HK-2 (cell line): ENCODE measurements at regions not wholly inside any gene's neighbourhood (a gene's known extent, or its start where the extent isn't known, plus 50 kb on each side); places are given as distances from the start of the nearest gene placed in this dataset.

Experiments
- DNase-seq: peaks from one replicate; pipeline ENCODE4 v3.0.0-alpha.2; 2018; ENCODE audit not compliant: unreplicated experiment

DNA sequence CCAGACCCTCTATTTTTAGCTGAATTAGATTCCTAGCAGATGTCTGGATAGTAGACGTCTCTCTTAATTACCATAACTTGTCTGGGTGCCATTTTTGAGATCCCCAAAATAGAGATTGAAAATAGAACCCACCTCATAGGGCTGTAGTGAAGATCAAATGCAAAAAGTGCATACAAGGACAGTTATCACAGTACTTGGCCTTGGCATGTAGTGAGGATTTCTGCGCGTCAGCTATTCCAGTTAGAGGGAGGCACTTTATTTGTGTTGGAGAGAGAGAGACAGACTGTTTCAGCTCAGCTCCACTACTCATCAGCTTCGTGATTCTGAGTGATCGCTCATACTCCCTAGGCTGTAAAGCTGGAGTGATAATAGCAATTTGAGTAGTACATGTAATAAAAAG is 59.6 kb upstream of the CDH13 start:
- no peak for DNase-seq

DNA sequence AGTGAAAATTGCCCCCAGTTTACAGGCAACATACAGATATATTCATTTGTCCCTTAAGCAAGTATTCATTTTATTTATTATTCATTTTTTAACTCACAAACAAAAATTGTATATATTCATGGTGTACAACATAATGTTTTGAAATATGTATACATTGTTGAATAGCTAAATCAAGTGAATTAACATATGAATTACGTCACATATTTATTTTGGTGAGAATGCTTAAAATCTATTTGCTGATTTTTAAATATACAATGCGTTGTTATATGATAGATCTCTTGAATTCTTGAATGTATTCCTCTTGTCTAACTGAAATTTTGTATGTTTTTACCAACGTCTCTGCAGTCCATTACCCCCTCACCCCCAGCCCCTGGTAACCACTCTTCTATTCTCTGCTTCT is 63.4 kb upstream of the CDH13 start:
- DNase-seq: no peak

DNA sequence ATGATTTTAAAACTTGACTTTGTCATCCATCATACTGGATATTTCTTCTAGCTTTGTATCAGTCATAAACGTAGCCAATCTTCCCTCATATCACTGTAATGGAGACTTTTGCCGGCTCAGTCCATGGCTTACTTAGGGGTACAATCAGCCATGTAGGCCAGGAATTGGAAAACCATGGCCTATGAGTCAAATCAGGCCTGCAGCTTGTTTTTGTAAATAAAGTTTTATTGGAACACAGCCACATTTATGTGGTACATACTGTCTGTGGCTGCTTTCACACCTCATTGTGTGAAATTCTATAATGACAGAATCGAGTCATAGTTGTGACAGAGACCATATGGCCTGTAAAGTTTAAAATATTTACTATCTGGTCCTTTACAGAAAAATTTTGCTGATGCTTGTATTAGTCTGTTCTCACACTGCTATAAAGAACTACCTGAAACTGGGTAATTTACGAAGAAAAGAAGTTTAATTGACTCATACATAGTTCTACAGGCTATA is 64.5 kb upstream of the CDH13 start:
- no peak for DNase-seq

DNA sequence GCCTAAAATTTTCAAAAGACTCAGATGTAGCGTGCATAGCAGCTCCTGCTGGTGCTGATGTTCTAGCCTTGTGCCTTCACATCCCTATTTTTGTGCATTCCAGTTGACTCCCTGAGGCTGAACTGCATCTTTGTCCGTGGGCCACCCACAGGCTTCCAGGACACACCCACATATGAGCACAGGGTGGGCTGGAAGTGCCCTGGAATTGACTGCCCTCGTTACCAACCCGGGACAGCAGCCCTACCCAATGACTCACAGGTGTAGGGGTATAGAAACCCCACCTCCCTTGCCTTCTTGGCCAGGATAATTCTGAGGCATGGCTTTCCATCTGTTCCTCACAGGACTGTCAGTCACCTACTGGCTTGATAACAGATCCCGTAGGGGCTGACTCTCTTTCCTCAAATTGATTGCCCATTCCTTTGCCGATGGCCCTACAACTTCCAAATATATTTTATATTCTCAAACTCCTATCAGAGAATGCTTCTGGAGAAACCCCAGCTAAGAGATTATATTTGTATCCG is 65.9 kb upstream of the CDH13 start:
- DNase-seq: no peak

DNA sequence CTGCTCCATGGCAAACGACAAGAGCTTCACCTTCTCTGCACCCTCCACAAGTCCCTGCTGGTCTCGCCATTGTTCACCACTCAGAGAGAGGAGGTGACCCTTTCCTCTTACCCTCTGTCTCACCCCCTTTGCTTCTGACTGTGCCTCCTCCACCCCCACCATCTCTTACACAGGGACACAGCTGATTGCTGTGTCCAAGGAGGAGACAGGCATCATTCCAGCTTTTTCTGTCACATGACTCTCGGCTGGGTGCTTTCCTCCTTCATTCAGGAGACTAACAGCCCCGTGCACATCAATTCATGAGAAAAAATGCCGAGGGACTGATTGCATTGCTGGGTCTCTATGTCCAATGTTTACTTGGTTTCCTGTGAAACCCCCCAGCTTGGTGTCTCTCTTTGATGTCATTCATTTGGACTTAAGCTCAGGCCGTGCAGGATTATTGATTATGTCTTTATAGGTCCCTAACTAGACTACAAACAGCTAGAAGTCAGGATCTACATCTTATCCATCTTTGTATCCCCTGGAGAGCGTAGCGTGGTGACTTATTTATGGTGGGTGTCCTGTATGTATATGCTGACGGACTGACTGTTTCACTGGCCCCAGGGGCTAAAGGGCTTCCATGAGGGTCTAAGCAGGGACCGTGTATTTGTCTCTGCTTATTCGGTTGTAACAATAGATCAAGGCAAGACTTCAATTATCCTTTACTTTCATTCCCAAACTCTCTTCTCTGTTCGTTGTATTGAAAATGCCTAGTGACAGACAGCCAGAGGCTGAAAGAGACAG is 82.2 kb upstream of the CDH13 start:
- DNase-seq: no peak

DNA sequence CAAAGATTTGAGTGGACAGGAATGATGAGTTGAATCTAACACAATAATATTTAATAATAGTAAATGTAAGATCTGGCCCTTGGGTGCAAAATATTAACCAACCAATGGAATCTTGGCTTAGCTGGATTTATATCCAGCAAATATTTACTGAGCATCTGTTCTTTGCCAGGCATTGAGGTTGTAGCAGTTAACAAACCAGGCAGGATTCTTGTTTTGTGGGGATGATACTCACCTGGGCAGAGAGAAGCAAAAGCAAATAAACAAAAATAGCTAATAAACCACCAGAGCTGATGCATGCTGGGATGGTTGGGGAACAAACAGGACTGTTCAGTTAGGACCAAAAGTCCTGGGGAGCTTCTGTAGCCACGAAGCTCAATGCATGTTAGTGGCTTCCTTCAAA is 84.1 kb upstream of the CDH13 start:
- no peak for DNase-seq

DNA sequence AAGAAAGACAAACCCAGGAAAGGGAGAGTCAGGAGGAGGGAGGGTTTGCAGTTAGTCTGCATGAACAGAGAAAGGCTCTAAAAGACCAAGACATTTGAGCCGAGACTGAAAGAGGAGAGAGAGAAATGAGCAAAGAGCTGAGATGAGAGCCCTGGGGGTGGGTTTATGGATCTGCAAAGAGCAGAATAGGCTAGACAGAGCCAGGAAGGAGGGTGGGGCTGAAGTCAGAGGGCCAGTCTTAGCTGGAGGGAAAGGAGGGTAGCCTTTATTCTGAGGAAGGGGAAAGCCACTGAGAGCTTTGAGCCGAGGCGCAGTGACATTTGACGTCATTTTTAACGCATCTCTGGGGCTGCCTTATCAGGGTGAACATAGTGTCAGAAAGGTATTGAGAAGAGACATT is 85.7 kb upstream of the CDH13 start:
- DNase-seq: no peak

DNA sequence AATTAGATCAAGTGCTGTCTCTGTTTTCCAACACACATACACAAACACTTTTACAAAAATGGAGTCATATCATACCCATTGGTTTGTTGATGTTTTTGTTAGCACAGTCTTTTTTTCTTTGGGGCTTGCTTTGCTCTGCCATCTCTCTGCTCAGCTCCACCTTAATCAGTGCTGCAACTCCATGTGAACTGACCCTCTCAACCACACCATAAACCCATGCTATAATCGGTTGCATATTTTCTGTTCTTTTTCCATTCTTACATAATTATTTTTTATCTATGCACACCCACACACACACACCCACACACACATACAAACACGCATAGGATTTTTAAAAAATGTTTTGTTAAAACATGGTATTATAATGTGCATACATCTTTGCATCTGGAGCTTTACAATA is 91.0 kb upstream of the CDH13 start:
- DNase-seq: no peak

DNA sequence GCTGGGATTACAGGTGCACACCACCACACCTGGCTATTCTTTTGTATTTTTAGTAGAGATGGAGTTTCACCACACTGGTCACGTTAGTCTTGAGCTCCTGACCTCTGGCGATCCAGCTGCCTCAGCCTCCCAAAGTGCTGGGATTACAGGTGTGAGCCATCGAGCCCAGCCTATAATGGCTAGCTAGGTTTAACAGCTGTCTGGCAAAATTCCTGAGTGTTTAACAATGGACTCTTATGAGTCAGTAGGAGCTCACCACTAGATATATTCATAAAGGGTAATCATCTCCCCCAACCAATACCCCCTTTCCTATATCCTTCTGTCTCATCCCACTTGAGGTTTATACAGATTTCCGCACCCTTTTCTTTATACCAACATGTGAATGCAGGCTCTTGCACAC is 91.5 kb upstream of the CDH13 start:
- no peak for DNase-seq

DNA sequence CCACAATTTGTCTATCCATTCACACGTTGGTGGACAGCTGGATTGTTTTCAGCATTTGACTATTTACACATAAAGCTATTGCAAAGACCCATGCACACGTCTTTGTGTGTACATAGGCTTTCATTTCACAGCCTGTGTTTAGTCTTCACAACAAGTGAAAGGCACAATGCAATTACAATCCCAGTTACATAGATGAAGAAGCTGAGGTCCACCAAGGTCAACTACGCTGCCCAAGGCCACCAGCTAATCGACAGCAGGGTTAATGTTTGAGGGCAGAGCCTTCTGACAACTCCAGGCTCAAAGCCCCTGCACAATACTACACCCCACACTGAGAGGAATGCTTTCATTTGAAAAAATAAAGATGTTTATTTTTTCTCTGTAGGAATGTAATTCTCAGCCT is 93.6 kb upstream of the CDH13 start:
- no peak for DNase-seq

DNA sequence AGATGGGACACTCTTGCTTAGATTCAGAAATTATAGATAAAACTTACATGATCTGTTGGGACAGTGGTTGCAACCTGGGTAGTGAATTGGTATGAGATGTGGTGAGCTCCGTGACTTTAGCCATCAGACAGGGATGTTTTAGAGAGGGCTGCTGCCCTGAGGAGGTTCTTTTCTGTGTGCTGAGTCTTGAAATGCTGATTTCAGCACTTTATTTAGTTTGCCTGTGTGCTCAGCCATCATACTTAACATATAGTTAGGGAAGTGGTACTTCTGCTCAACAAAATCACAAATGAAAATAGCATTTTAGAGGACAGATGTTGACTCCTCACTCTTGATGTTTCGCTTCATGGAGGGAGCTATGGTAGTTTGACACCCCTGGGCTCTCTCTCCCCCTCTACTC is 95.9 kb upstream of the CDH13 start:
- no peak for DNase-seq

DNA sequence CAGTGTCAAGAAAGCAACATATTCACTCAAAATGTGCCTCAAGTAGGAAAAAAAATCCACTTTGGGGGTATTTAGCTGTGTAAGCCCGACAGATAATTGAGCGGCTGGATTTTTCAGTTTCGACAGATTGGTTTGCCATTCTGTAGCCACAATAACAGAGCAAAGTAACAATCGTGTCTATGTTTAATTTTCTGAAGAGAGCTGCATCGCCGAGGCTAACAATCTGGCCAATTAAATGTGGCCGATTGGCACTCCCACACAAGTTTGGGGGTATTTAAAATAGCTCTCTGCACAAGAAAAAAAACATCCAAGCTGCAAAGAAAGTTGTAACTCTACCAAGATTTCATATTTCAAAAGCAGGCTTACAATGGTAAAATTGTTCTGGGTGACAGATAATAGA is 99.7 kb upstream of the CDH13 start:
- DNase-seq: no peak

DNA sequence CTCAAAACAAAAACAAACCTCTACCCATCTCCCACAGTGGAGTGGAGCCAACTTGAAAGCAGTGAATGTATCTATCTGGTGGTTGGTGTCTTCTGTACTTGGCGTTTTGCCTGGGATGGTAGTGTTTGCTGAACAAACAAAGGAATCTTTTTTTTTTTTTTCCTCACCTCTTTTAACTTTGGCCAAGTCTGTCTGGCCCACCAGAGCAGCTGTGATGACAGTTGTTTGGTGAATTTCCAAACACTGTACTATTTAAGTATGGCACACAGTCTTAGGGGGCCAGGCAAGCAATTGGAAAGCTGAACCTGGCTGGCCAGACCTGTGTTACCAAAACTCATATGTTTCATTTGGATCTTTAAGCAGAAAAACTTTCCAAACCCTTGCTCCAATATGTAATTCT is 101.8 kb upstream of the CDH13 start:
- DNase-seq: no peak

DNA sequence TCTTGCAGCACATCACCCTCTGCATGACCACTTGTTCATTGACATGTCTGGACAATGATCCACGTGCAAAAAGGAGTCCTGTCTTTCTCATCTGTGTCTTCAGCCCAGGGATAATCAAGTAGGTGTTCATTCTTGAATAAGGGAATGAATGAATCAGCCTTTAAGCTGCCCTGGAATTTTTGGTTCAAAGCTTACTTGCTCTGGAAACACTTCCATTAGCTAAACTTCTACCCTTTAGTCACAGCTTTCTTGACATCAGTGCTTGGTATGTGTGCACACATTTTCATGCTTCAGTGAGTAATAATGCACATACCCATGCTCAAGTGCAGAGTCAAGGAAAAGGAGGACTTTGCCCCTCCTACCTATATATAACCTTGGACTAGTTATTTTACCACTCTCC is 103.0 kb upstream of the CDH13 start:
- peak; percentile 3 for DNase-seq

DNA sequence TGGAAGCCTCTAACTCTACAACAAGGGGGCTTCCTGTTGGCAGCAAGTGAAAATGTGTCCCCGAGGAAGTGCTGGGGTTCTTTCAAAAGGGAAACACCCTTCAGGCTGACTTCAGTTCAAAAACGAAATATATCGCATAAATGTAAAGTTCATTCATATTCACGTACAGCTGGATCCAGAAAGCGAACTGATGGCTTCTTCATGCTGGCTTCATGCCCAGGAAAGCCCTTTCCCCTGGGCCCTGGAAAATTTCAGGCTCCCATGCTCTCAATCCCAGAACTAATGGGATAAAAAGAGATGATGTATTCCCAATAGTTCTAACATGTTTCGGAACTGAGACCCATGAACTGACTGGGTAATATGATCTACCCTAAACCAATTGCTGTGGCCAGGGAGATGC is 104.7 kb upstream of the CDH13 start:
- no peak for DNase-seq

DNA sequence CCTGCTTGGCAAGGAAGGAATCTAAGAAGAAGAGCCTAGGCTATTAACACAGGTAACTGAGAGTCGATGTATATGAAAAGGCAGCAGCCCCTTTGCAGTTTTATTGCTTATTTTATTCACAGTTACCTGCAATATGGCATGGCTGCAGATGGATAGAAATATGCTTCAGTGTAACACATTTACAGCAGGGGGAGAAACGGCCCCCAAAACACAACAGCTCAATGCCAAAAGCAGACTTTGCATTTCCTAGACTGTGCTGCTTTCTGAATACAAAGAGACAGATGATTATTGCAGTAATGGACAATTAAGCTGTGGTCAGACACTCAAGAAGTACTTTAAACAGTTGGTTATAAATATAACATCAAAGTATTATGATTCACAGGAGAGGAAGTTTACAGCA is 108.0 kb upstream of the CDH13 start:
- DNase-seq: no peak

DNA sequence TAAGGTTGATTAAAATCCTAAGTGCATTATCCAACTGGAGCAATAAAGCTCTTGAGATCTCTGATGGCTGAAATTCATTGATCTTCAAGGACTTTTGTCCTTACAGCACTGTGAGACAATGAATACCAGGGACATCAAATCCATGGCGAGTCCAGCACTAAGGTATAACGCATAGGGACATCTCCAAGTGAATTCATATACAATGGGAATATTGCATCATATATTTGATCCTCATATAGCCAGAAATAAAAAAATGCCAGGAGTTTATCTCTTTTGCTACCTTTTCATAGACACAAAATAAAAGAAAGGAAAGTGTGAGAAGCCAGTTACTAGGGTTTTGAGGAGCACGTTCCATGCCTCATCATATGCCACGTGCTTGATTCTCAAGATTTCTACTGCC is 112.5 kb upstream of the CDH13 start:
- DNase-seq: no peak

DNA sequence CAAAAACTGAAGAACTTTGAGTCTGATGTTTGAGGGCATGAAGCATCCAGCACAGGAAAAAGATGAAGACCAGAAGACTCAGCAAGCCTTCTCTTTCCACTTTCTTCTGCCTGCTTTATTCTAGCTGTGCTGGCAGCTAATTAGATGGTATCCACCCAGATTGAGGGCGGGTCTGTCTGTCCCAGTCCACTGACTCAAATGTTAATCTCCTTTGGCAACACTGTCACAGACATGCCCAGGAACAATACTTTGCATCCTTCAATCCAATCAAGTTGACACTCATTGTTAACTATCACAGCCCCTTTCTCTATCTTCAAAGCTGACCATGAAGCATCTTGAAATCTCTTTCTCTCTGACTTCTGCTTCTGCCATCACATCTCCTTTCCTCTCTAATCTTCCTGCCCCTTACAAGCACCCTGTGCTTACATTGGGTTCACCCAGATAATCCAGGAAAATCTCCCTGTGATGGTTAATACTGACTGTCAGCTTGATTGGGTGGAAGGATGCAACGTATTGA is 115.9 kb upstream of the CDH13 start:
- DNase-seq: no peak

DNA sequence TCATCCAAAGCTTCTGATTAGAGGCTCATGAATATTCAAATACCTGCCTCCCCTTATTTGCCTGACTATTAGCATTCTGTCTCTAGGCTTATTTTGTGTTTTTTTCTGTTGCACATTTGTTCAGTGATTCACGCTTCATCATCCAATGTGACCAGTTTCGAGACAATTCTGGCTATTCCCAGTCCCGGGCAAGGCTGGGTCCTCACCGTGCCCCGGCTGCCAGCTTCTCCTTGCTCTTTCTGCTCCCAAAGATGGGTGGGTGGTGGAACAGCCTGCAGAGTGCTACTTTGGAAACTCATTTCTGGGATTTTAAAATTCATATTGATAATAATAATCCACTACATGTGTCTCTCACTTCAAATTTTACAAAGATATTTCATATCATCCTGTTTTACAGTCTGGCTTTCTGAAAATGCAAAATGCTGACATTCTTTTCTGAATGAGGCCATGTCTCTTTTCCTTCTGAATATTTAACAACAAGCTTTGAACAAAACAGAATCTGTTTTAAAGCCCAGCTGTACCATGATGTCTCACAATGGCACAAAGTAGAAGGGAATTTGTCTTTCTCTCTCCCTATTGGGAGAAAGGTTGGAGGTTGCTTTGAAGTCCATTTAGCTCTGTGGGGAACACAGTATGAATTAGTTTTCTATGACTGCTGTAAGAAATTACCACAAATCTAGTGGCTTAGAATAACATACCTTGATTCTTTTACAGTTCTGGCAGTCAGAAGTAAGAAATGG is 116.9 kb upstream of the CDH13 start:
- DNase-seq: no peak

DNA sequence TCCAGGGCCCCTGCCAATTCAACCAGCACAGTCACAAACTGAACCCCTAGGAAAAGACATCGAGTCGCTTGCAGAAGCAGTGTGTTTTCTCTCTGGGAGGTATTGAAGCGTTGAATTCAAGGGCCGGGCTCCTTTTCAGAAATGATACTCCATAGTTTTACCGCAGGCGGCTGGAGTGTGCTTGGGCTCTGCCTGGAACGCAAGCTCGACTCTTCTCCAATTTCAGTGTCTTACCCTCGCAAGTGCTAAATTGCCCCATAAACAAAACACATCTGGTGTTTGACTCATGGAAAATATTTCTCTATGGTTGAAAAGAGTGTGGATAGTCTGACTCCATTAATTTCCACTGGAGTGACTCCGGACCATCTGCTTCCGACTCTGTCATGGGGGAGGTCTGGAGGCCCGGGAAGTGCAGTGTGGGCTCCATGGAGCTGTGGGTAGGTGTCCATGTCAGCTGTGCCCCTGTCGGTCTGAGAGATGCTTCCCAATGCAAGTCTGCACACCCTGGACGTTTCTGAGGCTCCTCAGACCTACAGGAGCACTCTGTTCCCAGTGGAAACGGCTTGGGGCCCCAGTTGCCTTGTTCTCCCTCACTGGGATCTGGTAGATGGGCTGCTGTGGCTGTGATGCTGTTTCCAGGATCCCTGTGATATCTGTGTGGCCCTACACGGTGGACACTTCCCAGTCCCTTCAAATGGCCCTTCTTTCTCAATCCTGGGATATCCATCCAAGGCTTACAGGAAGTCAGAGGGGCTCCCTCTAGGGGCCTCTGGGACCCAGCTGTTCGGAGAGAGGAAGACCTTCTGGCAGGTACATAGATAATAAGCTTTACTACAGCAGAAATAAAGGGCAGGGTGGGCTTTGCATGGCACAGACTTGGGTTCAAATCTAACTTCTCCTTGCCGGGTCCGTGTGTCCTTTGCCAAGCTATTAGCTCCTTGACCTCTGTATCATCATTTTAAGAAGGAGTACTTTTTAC is 119.8 kb upstream of the CDH13 start:
- DNase-seq: no peak

DNA sequence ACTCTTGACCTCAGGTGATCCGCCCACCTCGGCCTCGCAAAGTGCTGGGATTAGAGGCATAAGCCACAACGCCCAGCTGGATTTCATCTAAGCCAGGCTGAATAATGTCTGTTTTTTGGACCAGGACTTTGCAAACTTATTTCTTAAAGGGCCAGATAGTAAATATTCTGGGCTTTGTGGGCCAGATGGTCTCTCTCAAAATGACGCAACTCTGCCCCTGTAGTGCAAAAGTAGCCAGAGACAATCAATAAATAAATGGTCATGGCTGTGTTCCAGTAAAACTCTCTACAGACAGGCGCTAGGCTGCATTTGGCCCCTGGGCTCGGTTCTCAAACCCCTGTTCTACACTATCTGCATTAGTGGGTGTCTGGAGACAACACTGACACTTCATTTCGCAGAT is 121.9 kb upstream of the CDH13 start:
- DNase-seq: no peak

DNA sequence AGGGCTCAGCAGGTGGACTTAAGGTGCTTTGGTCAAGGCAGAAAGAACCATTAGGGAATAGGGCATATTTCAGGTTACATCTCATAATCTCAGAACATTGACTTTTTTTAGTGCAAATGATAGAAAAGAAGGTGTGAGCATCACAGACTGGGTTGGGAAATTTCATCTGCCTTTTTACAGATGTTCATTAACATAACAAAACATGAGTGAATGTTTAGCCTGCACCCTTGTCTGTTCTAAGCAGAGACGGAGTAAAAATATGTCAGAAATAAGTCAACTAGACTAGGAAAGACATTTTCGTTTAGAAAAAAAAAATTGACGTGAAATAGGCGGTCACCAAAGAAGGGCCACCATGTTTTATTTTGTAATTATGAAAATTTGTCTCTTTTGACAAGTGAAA is 127.5 kb upstream of the CDH13 start:
- DNase-seq: no peak
